ENCODE measurements at regions not wholly inside any gene's neighbourhood (a gene's known extent, or its start where the extent isn't known, plus 50 kb on each side); places are given as distances from the start of the nearest gene placed in this dataset.

DNA sequence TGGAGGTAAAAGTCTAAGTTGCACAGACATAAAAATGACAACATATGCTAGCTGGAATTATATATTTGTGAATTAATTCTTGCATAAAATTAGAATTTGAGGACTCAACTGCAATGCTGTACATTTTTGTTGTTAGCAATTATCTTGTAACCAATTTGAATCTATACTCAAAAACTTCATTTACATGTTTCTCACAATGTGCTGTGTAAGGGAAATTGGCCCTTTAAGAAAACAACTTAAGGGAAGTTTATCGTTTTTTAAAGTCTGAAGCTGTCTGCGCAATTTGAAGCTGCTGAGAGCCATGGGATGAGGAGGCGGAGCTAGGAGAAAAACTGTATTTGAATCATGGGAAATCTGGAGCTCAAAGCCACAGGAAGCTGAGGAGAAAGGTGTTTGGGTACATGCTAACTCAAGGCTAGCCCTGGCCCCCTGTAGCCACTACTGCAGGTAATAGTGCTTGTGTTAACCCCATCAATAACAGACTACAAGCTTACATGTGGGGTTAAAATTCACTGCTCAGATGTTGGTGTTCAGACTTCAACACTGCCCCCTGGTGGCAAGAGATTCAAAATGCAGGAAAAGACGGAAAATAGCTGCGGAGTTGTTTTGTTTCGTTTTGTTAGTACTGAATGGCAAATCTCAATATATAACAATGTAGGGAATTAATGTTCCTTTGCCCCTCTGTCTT, 126.1 kb downstream of the BRD1 start:
- no peak for DNase-seq (ENCODE audit: low spot score)
- no peaks in the 10 kb centered on the region for H3K79me2 ChIP-seq (ENCODE audit: insufficient read depth, low read length)
- no peak for FAIRE-seq
- in situ Hi-C loops (cut with HindIII; ENCODE audit: extremely low pct_ligation_motif_present, low pct_unique_long_range_greater_than_20kb) (no loop called here), intact Hi-C loops (cut with micrococcal nuclease; ENCODE audit: unreplicated experiment) (no loop called here)
- peaks cover 7 to 60% of the 10 kb centered on the region in 2 experiments; a peak in 4 of 5 replicates for H3K27me3 ChIP-seq (ENCODE audit: control insufficient read depth in 1 of 2, insufficient read depth in 2 of 2, low read length in 2 of 2)
- no peak overlapping the region for H2AFZ ChIP-seq (ENCODE audit: low read length)
- no peak overlapping the region for H3K4me3 ChIP-seq (replicated peaks in 1 of 3; ENCODE audit: insufficient read depth in 1 of 3, low read depth in 2 of 3, low read length in 3 of 3)
- H3K27ac ChIP-seq (ENCODE audit: extremely low read length, insufficient read depth, low read length): no peak overlapping the region
- 51% methylated on average over 6 of the region's 6 CpGs for WGBS (ENCODE audit: low lambda C conversion rate)
- no peaks in the 10 kb centered on the region for H3K4me1 ChIP-seq (ENCODE audit: insufficient read depth, low read length)
- H3K9me3 ChIP-seq (ENCODE audit: low read length): peaks cover 19% of the 10 kb centered on the region
- no peak overlapping the region for H3K4me2 ChIP-seq (ENCODE audit: low read depth, low read length)
- no TSS peak for BruUV-seq (replicated peaks)
- H4K20me1 ChIP-seq (ENCODE audit: insufficient read depth, low read length): no peaks in the 10 kb centered on the region
- ChIA-PET POLR2A (no interaction called here), CTCF (ENCODE audit: low intra/inter-chr PET ratio, low total read pairs) (no interaction called here)
- no peak overlapping the region for H3K9ac ChIP-seq (ENCODE audit: insufficient read depth, low read depth, low read length)
- ATAC-seq: no peak
- H3K36me3 ChIP-seq (replicated peaks in 1 of 2; ENCODE audit: control insufficient read depth in 1 of 2, insufficient read depth in 2 of 2, low read length in 2 of 2): no peaks in the 10 kb centered on the region
- TF ChIP-seq RFX5 (IDR thresholded peaks at IDR 0.05; ENCODE audit: low read depth, low read length) (no peak), PITX1 (CRISPR knock-in tag; IDR thresholded peaks at IDR 0.05) (no peak), IKZF5 (CRISPR knock-in tag; IDR thresholded peaks at IDR 0.05) (no peak), WIZ (CRISPR knock-in tag; IDR thresholded peaks at IDR 0.05) (no peak), JARID2 (CRISPR knock-in tag; IDR thresholded peaks at IDR 0.05; ENCODE audit: insufficient replicate concordance) (no peak), MAFK (conservative IDR thresholded peaks at IDR 0.05 in 1 of 2, IDR thresholded peaks at IDR 0.05 in 1 of 2; ENCODE audit: low read length in 2 of 2) (peak; percentile 60 to 78), HMGA1 (CRISPR knock-in tag; conservative IDR thresholded peaks at IDR 0.05) (no peak), ZNF75D (CRISPR knock-in tag; IDR thresholded peaks at IDR 0.05; ENCODE audit: borderline replicate concordance) (no peak), DDIT3 (CRISPR knock-in tag; IDR thresholded peaks at IDR 0.05) (no peak)
- TF ChIP-seq, protein P1, sequence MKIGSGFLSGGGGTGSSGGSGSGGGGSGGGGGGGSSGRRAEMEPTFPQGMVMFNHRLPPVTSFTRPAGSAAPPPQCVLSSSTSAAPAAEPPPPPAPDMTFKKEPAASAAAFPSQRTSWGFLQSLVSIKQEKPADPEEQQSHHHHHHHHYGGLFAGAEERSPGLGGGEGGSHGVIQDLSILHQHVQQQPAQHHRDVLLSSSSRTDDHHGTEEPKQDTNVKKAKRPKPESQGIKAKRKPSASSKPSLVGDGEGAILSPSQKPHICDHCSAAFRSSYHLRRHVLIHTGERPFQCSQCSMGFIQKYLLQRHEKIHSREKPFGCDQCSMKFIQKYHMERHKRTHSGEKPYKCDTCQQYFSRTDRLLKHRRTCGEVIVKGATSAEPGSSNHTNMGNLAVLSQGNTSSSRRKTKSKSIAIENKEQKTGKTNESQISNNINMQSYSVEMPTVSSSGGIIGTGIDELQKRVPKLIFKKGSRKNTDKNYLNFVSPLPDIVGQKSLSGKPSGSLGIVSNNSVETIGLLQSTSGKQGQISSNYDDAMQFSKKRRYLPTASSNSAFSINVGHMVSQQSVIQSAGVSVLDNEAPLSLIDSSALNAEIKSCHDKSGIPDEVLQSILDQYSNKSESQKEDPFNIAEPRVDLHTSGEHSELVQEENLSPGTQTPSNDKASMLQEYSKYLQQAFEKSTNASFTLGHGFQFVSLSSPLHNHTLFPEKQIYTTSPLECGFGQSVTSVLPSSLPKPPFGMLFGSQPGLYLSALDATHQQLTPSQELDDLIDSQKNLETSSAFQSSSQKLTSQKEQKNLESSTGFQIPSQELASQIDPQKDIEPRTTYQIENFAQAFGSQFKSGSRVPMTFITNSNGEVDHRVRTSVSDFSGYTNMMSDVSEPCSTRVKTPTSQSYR (CRISPR knock-in tag; IDR thresholded peaks at IDR 0.05; ENCODE audit: borderline replicate concordance): no peak
- TF ChIP-seq, protein P2, sequence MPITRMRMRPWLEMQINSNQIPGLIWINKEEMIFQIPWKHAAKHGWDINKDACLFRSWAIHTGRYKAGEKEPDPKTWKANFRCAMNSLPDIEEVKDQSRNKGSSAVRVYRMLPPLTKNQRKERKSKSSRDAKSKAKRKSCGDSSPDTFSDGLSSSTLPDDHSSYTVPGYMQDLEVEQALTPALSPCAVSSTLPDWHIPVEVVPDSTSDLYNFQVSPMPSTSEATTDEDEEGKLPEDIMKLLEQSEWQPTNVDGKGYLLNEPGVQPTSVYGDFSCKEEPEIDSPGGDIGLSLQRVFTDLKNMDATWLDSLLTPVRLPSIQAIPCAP (CRISPR knock-in tag; IDR thresholded peaks at IDR 0.05; ENCODE audit: low read depth): no peak
- TF ChIP-seq, protein P3, sequence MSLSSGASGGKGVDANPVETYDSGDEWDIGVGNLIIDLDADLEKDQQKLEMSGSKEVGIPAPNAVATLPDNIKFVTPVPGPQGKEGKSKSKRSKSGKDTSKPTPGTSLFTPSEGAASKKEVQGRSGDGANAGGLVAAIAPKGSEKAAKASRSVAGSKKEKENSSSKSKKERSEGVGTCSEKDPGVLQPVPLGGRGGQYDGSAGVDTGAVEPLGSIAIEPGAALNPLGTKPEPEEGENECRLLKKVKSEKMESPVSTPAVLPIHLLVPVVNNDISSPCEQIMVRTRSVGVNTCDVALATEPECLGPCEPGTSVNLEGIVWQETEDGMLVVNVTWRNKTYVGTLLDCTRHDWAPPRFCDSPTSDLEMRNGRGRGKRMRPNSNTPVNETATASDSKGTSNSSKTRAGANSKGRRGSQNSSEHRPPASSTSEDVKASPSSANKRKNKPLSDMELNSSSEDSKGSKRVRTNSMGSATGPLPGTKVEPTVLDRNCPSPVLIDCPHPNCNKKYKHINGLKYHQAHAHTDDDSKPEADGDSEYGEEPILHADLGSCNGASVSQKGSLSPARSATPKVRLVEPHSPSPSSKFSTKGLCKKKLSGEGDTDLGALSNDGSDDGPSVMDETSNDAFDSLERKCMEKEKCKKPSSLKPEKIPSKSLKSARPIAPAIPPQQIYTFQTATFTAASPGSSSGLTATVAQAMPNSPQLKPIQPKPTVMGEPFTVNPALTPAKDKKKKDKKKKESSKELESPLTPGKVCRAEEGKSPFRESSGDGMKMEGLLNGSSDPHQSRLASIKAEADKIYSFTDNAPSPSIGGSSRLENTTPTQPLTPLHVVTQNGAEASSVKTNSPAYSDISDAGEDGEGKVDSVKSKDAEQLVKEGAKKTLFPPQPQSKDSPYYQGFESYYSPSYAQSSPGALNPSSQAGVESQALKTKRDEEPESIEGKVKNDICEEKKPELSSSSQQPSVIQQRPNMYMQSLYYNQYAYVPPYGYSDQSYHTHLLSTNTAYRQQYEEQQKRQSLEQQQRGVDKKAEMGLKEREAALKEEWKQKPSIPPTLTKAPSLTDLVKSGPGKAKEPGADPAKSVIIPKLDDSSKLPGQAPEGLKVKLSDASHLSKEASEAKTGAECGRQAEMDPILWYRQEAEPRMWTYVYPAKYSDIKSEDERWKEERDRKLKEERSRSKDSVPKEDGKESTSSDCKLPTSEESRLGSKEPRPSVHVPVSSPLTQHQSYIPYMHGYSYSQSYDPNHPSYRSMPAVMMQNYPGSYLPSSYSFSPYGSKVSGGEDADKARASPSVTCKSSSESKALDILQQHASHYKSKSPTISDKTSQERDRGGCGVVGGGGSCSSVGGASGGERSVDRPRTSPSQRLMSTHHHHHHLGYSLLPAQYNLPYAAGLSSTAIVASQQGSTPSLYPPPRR (CRISPR knock-in tag; IDR thresholded peaks at IDR 0.05; ENCODE audit: borderline replicate concordance): no peak

Data from HepG2 (cell line).